NCI-H524 treated with DMSO at 0.1 percent for 48 hours (cell line): ENCODE measurements at regions not wholly inside any gene's neighbourhood (a gene's known extent, or its start where the extent isn't known, plus 50 kb on each side); places are given as distances from the start of the nearest gene placed in this dataset.
"Not testable (repeated sequence)": the region's sequence is repeated elsewhere in the genome, so short reads cannot be mapped to it uniquely, and the experiment has no call there.

Source experiments
- DNase-seq: peaks from one replicate; lab custom pipeline; 2025; lab: John Stamatoyannopoulos, UW

DNA sequence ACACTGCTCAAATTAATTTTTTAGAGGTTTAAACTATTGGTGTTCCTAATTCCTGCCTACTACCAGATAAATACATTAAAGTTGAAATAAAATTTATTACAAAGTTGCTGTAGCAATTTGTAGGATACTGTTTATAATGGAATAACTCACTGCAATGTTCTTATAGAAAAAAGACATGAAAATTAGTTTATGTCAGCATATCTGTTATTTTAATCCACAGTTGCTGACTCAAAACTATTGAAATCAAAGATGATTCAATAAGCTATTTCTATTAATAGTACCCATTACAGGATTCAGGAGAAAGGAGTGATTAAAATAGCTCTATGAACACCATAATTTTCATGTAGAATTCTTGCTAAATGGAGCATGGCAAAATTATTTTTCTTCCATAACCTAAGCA lies 764.4 kb upstream of the NUDT12 start:
- no peak for DNase-seq

DNA sequence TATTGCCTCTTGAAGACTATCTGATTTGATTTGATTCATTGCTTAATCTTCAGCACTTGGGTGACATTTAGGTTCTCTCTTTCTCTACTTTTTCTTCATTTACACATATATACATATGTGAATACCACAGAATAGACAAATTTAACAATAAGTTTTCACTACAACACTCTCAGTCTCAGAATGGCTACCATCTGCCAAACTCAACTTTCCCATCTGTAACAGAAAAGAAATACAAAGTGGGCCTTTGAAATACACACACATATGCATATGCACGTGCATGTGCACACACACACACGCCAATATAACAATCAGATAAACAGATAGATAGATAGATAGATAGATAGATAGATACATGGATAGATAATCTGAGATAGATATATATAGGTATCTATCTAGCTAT lies 762.8 kb upstream of the NUDT12 start:
- DNase-seq = no peak

DNA sequence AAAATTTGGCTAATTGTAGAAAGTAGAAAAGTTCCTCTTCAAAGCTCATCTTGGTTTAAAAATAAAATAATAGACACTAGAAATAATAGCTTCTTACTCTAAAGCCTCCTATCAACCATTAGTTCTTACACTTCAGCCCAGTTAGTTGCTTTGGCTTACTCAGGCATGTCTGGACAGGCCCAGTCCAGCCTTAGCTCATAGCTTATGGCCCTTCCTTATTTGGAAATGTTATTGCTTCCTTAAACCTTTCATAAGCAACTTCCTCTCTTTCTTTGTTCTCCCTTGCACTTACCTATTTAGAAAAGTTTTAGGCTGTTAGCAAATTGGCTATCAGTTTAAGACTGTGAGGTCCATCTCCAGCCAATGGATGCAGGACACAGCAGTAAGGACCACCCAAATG lies 754.1 kb upstream of the NUDT12 start:
- not testable (repeated sequence) for DNase-seq

DNA sequence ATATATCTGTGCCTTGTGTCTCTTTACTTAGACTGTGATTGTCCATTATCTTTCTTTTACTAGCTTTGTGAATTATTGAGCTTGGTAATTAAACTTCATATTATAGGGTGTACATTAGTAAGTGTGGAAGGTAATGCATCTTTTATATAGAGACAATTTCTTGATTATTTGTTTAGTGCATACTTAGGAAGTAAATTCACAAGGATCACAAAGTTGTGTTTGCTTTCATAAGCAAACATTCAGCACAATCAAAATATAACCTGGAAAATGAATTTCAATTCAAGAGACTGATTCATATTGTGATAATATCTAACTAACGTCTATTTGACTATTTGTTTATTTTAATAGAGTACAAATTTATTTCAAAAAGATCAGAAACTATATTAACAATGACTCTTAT lies 749.9 kb upstream of the NUDT12 start:
- no peak for DNase-seq

DNA sequence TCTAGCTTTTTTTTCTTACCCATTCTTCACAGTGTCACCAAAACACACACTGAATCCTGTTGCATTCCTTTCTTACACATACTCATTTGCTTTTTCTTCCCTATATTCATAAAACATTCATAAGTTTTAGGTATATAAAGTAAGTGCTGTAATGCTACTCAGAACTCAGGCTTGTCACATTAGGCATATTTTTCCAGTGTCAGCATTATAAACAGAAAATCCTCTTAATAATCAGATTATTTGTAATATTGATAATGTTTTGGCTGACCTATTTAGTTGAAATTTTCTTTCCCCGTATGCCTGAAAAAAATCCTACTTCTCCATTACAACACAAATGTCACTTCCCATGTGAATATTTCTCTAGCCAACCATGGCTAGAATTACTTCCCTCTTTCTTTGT lies 743.0 kb upstream of the NUDT12 start:
- DNase-seq = no peak

DNA sequence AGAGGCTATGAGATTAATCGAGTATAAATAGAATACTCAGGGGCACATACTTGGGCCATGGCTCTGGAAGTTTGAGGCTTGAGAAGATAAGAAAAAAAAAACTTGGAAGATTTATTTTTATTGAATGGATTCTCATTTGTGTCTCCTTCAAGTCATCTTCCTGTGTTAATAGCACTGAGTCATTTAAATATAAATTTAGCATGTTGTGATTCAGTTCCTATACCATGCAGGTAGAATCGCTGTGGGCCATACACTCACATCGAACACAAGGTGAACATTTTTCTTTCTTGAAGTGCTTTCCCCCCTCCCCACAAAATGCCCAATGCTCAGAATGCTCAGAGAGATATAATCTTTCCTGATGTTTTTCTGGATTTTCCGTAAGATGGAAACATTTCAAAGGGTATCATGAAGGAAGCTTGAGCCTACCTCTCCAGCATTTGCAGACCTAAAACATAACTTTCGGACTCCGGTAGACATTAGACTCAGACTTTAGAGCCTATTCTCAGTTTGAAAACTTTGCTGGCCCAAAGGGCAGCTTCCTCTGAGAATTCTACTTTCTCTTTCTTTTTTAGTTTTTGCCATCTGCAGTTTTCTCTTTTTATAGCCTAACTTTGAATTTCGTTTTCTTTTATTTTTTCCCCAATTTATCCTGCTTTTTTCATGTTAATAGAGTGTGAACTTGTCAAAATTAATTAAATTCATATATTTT lies 737.6 kb upstream of the NUDT12 start:
- no peak for DNase-seq

DNA sequence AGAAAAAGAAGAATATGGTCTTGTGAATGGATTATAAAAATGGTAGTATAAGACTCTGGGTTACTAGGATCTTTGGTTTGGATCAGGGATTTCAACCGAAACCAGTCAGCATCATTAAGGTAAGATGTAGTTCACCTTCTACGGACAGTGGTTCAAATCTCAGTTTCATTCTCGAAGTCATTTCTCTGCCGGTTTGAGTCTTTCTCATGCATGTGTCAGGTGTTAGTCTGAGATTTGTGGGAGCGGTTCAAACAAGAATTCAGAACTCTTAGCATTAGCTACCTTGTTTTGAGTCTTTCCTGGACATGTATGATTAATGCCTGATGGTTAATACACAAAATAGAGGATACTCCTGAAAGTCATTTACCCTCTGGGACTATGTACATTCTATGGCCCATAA lies 735.9 kb upstream of the NUDT12 start:
- DNase-seq = no peak

DNA sequence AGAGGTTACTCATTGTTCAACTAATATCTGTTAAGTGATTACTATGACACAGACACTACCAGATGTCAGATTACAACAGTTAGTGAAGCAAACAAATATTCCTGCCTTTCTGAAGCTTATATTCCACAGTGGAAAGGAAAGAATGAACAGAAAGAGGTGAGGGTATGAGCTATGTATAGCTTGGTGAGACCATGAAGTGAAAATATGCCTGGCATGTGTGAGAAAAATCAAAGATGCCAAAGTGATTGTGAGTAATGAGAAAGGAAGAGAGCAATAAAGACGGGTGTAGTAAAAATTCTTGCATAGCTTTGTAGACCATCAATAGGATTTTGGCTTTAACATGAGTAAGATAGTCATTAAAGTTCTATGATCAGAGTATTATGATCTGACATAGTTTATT lies 734.5 kb upstream of the NUDT12 start:
- DNase-seq = no peak

DNA sequence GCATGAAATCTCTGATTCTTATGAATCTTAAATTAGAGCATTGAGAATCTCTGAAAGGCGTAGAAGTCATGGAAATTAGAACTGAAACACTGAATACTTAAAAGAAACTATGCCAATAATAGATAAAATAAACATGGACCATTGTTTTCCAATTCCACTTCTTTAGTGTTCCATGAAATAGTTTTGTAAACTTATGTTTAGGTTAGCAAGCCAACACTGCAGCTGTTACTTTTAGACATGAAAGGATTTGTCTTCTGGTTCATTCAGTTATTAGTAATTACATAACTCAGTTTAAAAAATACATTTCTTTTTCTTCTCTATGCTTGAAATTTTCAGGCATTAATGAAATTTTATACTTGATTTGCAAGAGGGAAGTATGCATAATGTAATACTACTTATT lies 733.4 kb upstream of the NUDT12 start:
- DNase-seq = no peak

DNA sequence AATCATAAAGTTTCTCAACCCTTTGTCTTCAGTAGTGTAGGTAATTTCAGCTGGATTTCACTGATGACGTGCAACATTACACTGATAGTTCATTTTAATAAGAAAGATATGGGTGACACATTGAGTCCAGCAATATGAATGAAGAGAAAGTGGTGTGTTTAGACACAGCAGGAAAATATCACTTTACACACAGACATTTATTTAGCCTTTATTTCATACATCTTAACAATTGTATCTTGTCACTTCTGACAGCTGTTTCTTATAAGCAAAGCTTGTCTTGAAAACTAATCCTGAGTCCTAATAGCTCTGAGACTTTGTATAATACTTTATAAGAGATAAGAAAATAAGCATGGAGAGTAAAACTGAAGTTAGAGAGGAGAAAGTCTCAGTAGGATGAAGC lies 720.5 kb upstream of the NUDT12 start:
- DNase-seq = no peak

DNA sequence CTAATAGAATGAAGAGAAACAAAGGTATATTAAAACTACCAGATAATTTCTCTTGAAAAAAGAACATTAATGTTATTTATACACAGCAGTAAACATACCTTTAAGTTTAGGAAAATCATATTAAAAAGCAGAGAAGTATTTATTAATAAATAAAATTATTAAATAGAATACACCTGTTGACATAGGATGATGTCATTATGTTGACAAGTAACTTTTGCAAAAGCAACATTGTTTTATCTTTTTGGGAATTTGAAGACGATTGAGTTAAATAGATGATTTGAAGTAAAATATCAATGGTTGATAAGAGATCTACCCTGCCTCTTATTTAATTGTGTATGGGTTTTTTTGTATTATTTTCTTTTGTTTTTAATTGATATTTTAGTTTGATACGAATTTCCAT lies 711.1 kb upstream of the NUDT12 start:
- DNase-seq = no peak

DNA sequence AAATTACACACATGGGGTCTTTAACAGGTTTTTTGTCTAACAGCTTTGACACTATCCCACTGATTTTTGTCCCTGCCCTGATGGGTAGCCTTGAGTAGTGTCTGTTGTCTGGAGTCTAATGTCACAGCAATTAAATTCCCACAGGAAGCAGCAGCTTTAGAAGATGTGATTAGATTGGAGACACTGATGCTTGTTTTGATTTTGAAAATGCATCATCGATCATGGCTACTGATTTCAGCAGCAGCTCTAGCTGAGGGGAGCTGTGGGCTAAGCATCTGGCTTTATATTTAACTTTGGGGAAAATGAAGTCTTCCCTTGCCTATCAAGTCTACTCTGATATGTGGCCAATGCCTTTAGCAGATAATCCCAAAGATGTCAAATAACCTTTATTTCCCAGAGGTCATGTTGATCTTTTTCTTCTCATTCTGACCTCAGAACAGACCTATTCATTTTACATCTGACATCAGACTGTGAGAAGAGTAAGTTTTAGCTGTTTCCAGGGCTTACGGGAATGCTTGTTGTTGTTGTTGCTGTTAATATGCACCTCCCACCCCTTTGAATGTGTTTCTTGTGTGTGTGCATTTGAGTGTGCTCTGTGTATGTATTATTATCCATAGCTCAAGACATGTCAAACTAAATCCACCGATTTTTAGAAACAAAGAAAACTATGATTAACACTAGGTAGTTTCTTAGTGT lies 704.9 kb upstream of the NUDT12 start:
- DNase-seq = no peak

DNA sequence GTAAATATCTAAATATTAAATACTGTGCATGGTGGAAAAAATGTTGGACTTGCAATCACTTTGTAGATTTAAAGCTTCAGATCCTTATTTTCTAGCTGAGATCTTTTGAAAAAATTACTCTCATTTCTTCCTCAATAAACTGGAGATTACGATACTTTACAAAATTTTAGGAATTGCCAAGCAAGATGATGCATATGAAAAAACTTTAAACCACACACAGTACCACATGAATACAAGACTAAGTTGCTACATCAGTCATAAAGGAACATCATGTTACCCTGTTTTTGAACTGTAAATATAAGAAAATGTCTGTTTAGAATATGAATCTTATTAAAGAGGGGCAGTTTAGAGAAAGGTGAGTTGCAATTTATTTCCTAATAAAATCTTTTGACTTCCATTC lies 703.6 kb upstream of the NUDT12 start:
- DNase-seq = no peak

DNA sequence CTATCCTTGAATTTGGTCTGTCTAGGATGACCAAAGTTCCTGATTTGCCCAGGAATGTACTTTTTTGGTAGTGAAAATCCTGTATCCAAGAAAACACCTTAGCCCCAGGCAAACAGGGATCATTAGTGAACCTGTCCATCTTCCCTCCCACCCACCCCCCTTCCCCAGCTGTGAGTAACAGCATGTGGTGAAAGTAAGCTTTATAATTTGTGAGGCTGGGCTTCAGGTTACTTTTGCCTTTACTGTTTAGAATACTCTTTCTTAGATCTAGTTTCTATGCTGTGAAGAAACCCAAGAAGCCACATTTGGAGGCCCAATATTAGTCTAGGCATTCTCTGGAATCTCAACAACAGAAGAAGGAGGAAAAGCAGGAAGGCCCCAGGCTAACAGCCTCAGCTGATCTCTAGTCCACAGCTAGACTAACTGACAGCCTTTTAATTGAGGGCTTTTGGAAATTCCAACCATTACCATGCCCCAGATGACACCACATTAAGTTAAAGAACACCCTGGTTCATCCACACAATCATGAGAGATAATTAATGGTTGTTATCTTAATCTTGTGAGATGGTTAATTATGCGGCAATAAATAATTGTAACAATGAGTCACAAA lies 703.0 kb upstream of the NUDT12 start:
- no peak for DNase-seq

DNA sequence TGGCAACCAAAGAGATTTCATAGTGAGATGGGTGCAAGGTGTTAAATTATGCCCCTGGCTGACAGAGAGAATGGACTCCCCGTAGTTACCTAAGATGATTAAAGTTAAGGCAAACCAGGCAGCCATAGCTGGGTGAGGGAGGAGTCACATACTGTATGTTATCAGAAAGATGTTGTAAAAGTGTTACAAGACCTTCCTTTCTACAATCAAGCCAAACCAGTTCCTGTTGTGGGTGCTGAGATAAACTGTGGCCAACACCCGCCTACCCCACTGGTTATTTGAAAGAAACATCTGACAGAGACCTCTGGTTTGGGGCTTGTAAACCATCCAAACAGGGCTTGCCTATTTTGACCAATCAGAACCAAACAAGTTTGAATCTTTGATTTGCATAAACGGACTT lies 684.7 kb upstream of the NUDT12 start:
- DNase-seq = no peak

DNA sequence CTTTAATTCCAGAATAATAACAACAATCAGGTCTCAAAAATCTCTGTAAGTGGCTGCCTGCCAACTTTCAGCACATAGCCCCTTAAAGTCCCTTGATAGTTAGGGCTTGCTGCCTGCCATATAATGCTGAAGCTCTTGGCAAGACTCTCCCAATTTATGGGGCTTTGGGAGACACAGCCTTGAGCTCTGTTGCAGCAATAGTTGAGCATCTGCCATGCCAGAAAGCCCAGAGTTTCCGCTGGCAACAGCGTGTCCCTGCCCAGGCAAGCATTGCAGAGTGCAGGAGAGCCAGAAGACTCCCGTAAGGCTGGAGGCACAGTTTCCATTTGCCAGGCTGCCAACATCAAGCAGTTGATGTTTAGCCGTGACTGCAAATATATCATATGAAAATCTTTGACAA lies 678.5 kb upstream of the NUDT12 start:
- DNase-seq = no peak

DNA sequence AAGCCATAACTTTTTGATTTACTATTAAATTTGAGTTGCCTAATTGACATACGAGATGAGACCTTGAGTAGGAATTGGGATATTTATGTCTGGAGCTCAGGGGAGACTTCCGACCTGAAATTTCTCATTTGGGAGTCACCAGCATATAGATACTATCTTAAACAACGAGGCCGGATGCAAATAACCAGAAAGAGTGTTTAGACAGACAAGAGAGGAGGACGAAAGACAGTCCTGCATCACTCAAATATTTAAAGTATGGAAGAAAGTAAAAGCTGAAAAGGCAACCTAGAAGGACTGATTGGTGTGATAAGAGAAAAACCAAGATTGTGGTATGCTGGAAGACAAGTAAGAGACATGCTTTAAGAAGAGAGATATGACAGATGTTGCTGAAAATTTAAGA lies 675.0 kb upstream of the NUDT12 start:
- DNase-seq = no peak

DNA sequence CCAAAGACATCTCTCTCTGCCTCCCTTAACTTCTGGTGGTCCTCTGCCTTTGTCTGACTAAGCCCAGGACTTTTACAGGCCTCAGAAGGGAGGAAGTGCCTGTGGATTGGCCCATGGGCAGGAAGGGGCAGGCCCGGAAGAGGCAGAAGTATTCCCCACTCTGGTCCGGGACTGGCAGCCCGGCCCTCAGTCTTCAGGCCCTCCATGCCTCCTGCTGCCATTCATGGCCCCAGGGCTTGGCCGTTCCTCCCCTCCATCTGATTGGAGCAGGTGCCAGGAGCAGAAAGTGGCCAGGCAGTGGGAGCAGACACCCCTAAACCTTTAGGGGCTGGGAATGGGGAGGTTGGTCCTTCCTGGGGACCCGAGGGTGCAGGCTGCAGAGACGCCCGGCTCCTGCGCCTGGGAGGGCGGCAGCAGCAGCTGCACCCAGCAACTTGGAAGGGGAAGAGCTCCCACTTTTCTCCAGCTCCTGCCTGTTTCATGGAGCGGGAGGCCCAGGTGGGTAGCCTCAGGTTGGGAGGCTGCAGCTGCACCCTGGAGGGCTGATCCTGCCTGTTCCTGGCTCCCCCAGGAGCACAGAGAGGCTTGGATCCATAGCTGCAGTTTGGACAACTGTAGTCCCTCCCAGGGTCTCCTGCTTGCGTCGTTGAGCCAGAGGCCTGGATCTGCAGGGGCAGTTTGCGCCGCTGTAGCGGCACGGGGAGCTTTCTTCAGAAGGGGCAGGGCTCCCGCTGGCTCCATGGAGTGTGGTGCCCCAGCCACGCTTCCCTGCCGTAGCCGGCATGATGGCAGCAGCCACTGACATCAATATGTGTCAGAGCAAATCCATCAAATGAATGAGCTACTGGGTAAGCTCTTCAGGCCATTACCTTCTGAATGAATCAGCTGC lies 661.5 kb upstream of the NUDT12 start:
- no peak for DNase-seq

DNA sequence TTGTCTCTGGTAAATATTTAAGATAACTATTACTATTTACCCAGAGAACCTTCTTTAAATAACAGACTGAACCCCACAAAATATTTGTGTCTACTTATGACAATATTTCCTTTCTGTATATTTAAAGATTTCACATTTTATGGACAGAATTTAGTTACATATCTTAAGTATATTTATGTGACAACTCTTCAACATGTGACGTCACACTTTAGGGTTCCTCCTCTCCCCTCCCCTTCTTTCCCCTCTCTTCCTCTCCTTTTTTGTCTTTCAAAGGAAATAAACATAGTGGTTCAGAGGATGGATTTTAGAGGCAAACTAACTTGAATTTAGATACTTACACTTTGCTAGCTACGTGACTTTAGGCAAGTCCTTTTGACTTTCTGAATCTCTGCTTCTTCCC lies 655.6 kb upstream of the NUDT12 start:
- DNase-seq = no peak

DNA sequence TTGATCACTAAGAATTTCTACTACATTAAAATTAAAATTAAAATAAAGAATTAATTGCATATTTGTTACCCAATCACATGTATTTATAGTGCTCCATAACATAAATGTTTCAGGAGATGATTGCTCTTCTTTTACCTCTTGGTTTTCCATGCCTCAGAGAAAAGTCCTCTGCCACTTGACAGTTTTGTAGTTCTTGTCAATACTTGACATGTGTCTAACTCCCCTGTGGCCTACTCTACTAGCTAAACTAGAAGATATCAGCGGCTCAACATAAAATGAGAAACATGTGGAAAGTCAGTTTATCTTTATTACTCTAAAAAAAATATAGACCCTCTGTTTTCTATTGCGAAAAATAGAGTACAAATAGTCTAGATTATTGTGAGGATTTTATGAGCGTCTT lies 650.6 kb upstream of the NUDT12 start:
- DNase-seq = no peak

DNA sequence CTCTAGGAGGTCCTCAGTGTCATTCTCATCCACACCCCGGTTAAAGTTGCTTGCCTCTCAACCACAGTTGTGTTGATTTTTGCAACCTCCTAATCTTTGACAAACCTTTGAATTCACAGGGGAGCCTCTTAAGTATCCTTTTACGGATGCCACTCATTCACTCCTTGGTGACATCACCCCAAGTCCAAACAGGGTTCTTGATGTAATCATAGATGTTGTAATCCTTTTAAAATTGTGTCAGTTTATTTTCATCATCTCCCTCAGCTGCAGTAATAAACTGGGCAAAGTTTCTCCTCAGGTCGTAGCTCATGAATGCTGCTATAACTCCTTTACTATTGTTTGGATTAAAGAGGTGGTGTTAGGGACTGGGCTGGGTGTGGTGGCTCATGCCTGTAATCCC lies 637.2 kb upstream of the NUDT12 start:
- no peak for DNase-seq

DNA sequence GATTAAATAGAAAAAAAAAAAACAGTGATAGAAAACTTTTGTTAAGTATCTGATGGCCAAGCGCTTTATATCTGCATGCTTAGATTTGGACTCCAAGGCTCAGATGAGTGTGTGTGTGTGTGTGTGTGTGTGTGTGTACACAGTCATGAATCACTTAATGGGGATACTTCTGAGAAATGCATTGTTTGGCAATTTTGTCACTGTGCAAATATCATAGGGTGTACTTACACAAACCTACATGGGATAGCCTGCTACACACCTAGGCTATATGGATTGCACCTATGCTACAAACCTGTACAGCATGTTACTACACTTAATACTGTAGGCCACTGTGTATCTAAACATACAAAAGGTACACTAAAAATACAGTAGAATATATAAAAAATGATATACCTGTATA lies 635.6 kb upstream of the NUDT12 start:
- no peak for DNase-seq

DNA sequence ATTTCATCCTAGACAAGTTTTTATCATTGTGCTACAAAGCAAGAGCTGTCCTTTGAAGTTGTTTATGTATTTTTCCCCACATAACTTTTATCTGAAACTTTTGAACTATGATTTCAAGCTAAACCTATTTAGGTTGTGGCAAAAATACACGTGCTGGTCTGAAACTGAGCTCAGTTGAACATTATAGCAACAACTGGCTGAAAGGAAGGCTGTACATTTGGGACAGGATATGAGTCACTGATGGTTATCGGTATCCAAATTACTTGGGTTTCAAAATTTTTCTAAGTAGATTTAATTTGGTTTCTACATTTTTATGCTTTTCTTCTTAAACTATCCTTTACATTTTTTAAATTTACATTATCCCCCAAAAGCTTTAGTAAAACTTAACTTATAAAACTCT lies 627.3 kb upstream of the NUDT12 start:
- DNase-seq = no peak
